Activated T-cell treated with anti-CD3 and anti-CD28 coated beads, Interleukin-2, amount 50 U/mL, for 1 hour (primary cell): ENCODE measurements at regions not wholly inside any gene's neighbourhood (a gene's known extent, or its start where the extent isn't known, plus 50 kb on each side); places are given as distances from the start of the nearest gene placed in this dataset.
"Not testable (repeated sequence)": the region's sequence is repeated elsewhere in the genome, so short reads cannot be mapped to it uniquely, and the experiment has no call there.

ENCODE experiments used
- DNase-seq: peaks from one replicate; pipeline ENCODE4 v3.0.0-alpha.2; 2020

GRCh38 chr1:221548942-221549341 lies 192.9 kb downstream of the DUSP10 start:
- no peak for DNase-seq

- no peak for DNase-seq
Observed at GRCh38 chr1:221549815-221550214, 192.1 kb downstream of the DUSP10 start.

- DNase-seq = not testable (repeated sequence)
Observed at GRCh38 chr1:221552792-221553191, 189.1 kb downstream of the DUSP10 start.

- DNase-seq = no peak
Observed at GRCh38 chr1:221555689-221556433, 186.0 kb downstream of the DUSP10 start.

GRCh38 chr1:221556435-221556834 lies 185.5 kb downstream of the DUSP10 start:
- no peak for DNase-seq

- DNase-seq = no peak
Observed at GRCh38 chr1:221557013-221557412, 184.9 kb downstream of the DUSP10 start.

GRCh38 chr1:221558396-221558795 lies 183.5 kb downstream of the DUSP10 start:
- no peak for DNase-seq

- no peak for DNase-seq
Observed at GRCh38 chr1:221559911-221560310, 182.0 kb downstream of the DUSP10 start.

- no peak for DNase-seq
Observed at GRCh38 chr1:221562542-221563475, 179.1 kb downstream of the DUSP10 start.

- DNase-seq = no peak
Observed at GRCh38 chr1:221563476-221563921, 178.4 kb downstream of the DUSP10 start.

GRCh38 chr1:221564891-221565290 lies 177.0 kb downstream of the DUSP10 start:
- DNase-seq = no peak

GRCh38 chr1:221565711-221566110 lies 176.2 kb downstream of the DUSP10 start:
- DNase-seq = no peak

GRCh38 chr1:221567859-221568507 lies 173.9 kb downstream of the DUSP10 start:
- no peak for DNase-seq

- DNase-seq = no peak
Observed at GRCh38 chr1:221573756-221574155, 168.1 kb downstream of the DUSP10 start.

- DNase-seq = no peak
Observed at GRCh38 chr1:221574529-221574928, 167.4 kb downstream of the DUSP10 start.

GRCh38 chr1:221575605-221576004 lies 166.3 kb downstream of the DUSP10 start:
- no peak for DNase-seq

- DNase-seq = no peak
Observed at GRCh38 chr1:221576268-221576667, 165.6 kb downstream of the DUSP10 start.

GRCh38 chr1:221583465-221583864 lies 158.4 kb downstream of the DUSP10 start:
- DNase-seq = no peak

- DNase-seq = not testable (repeated sequence)
Observed at GRCh38 chr1:221587013-221587412, 154.9 kb downstream of the DUSP10 start.

- DNase-seq = not testable (repeated sequence)
Observed at GRCh38 chr1:221591250-221591649, 150.6 kb downstream of the DUSP10 start.

GRCh38 chr1:221594576-221594975 lies 147.3 kb downstream of the DUSP10 start:
- DNase-seq = no peak

GRCh38 chr1:221598122-221598521 lies 143.8 kb downstream of the DUSP10 start:
- no peak for DNase-seq

- DNase-seq = no peak
Observed at GRCh38 chr1:221601166-221601565, 140.7 kb downstream of the DUSP10 start.
